ENCODE measurements at regions not wholly inside any gene's neighbourhood (a gene's known extent, or its start where the extent isn't known, plus 50 kb on each side); places are given as distances from the start of the nearest gene placed in this dataset.

- no peak overlapping the region for H3K27ac Mint-ChIP-seq
- peaks cover 3% of the 10 kb centered on the region; the same call in 1 of the 2 replicates for H3K9me3 Mint-ChIP-seq
- CTCF ChIA-PET, result no interaction called here
- TF ChIP-seq ZNF416 (CRISPR knock-in tag; IDR thresholded peaks at IDR 0.05), result no peak
- no peak for TF ChIP-seq GTF2I (CRISPR knock-in tag; conservative IDR thresholded peaks at IDR 0.05)
- no peak for TF ChIP-seq GRHL2 (CRISPR knock-in tag; IDR thresholded peaks at IDR 0.05; ENCODE audit: insufficient replicate concordance, severe bottlenecking)
- no peak for DNase-seq (ENCODE audit: low spot score)
- H3K27me3 Mint-ChIP-seq (ENCODE audit: low read depth), result no peaks in the 10 kb centered on the region
- POLR2A ChIA-PET, result no interaction called here
- H3K36me3 Mint-ChIP-seq, result no peaks in the 10 kb centered on the region
- ATAC-seq, result no peak
- no peak overlapping the region for H3K4me3 Mint-ChIP-seq
- no peaks in the 10 kb centered on the region for H3K4me1 Mint-ChIP-seq
Measured at GRCh38 chr6:95071464-95071863, 505.9 kb upstream of the MANEA start.

GRCh38 chr6:95078457-95078856 is 498.9 kb upstream of the MANEA start:
- H3K27ac Mint-ChIP-seq, result no peak overlapping the region
- no peak overlapping the region for H3K4me3 Mint-ChIP-seq

GRCh38 chr6:95081231-95081630 is 496.1 kb upstream of the MANEA start:
- Mint-ChIP-seq H3K36me3 (no peaks in the 10 kb centered on the region), H3K4me3 (no peak overlapping the region), H3K27ac (no peak overlapping the region), H3K4me1 (no peaks in the 10 kb centered on the region), H3K9me3 (no peaks in the 10 kb centered on the region), H3K27me3 (ENCODE audit: low read depth) (no peaks in the 10 kb centered on the region)
- CTCF ChIA-PET, result no interaction called here
- ATAC-seq (no peak), DNase-seq (ENCODE audit: low spot score) (no peak)
- POLR2A ChIA-PET, result no interaction called here
- no peak for TF ChIP-seq STAT6 (CRISPR knock-in tag; conservative IDR thresholded peaks at IDR 0.05; ENCODE audit: low read depth)
- TF ChIP-seq CREM (CRISPR knock-in tag; IDR thresholded peaks at IDR 0.05), result no peak
- no peak for TF ChIP-seq HMGXB4 (CRISPR knock-in tag; IDR thresholded peaks at IDR 0.05)
- no peak for TF ChIP-seq CREB1 (CRISPR knock-in tag; IDR thresholded peaks at IDR 0.05)
- TF ChIP-seq ZNF138 (CRISPR knock-in tag; conservative IDR thresholded peaks at IDR 0.05), result no peak
- no peak for TF ChIP-seq ARID4B (CRISPR knock-in tag; IDR thresholded peaks at IDR 0.05; ENCODE audit: borderline replicate concordance)
- no peak for TF ChIP-seq ZBTB21 (CRISPR knock-in tag; IDR thresholded peaks at IDR 0.05; ENCODE audit: borderline replicate concordance)
- TF ChIP-seq TP53 (CRISPR knock-in tag; IDR thresholded peaks at IDR 0.05), result no peak
- no peak for TF ChIP-seq ZNF671 (CRISPR knock-in tag; IDR thresholded peaks at IDR 0.05)
- no peak for TF ChIP-seq NR3C1 (CRISPR knock-in tag; conservative IDR thresholded peaks at IDR 0.05; ENCODE audit: low read depth)
- TF ChIP-seq RORB (CRISPR knock-in tag; IDR thresholded peaks at IDR 0.05), result no peak
- no peak for TF ChIP-seq AFF4 (CRISPR knock-in tag; IDR thresholded peaks at IDR 0.05; ENCODE audit: borderline replicate concordance)

More at GRCh38 chr6:95078457-95078856, 498.9 kb upstream of the MANEA start:
- no peaks in the 10 kb centered on the region for H3K4me1 Mint-ChIP-seq
- ChIA-PET CTCF (no interaction called here), POLR2A (no interaction called here)
- H3K27me3 Mint-ChIP-seq (ENCODE audit: low read depth), result no peaks in the 10 kb centered on the region
- DNase-seq (ENCODE audit: low spot score) (no peak), ATAC-seq (no peak)
- H3K36me3 Mint-ChIP-seq, result no peaks in the 10 kb centered on the region
- no peaks in the 10 kb centered on the region for H3K9me3 Mint-ChIP-seq
- TF ChIP-seq MYBL2 (CRISPR knock-in tag; IDR thresholded peaks at IDR 0.05), result no peak
- no peak for TF ChIP-seq ZNF512 (CRISPR knock-in tag; IDR thresholded peaks at IDR 0.05; ENCODE audit: borderline replicate concordance)
- TF ChIP-seq TP53 (CRISPR knock-in tag; IDR thresholded peaks at IDR 0.05), result no peak
- no peak for TF ChIP-seq FOXP1 (CRISPR knock-in tag; IDR thresholded peaks at IDR 0.05; ENCODE audit: borderline replicate concordance)

All from WTC11 (cell line).